ENCODE measurements at regions not wholly inside any gene's neighbourhood (a gene's known extent, or its start where the extent isn't known, plus 50 kb on each side); places are given as distances from the start of the nearest gene placed in this dataset.

GRCh38 chr1:79693441-79694114, 687.0 kb upstream of the ADGRL4 start:
- H3K4me3 Mint-ChIP-seq (ENCODE audit: low read depth), result no peak overlapping the region
- peaks cover 27% of the 10 kb centered on the region for H3K4me1 Mint-ChIP-seq (ENCODE audit: low read depth)
- no peak overlapping the region for H3K27ac Mint-ChIP-seq
- no peaks in the 10 kb centered on the region for H3K36me3 Mint-ChIP-seq (ENCODE audit: insufficient read depth)
- peaks cover 4% of the 10 kb centered on the region for H3K9me3 Mint-ChIP-seq (ENCODE audit: low read depth)
- no peak for TF ChIP-seq CTCF (IDR thresholded peaks at IDR 0.05; ENCODE audit: unreplicated experiment)
- no peak for DNase-seq (ENCODE audit: low spot score, unreplicated experiment)
- H3K27me3 Mint-ChIP-seq, result no peaks in the 10 kb centered on the region

- H3K4me3 Mint-ChIP-seq (ENCODE audit: low read depth), result no peak overlapping the region
Measured at GRCh38 chr1:79692519-79692918, 686.0 kb upstream of the ADGRL4 start.

GRCh38 chr1:79688932-79689331, 682.4 kb upstream of the ADGRL4 start:
- Mint-ChIP-seq H3K9me3 (ENCODE audit: low read depth) (peaks cover 8% of the 10 kb centered on the region), H3K27ac (no peak overlapping the region), H3K36me3 (ENCODE audit: insufficient read depth) (no peaks in the 10 kb centered on the region), H3K4me3 (ENCODE audit: low read depth) (no peak overlapping the region), H3K27me3 (no peaks in the 10 kb centered on the region), H3K4me1 (ENCODE audit: low read depth) (peaks cover 12% of the 10 kb centered on the region)
- DNase-seq (ENCODE audit: low spot score, unreplicated experiment), result no peak
- no peak for TF ChIP-seq CTCF (IDR thresholded peaks at IDR 0.05; ENCODE audit: unreplicated experiment)

More at GRCh38 chr1:79692519-79692918, 686.0 kb upstream of the ADGRL4 start:
- Mint-ChIP-seq H3K27ac (no peak overlapping the region), H3K27me3 (no peaks in the 10 kb centered on the region), H3K36me3 (ENCODE audit: insufficient read depth) (no peaks in the 10 kb centered on the region), H3K4me1 (ENCODE audit: low read depth) (peaks cover 27% of the 10 kb centered on the region), H3K9me3 (ENCODE audit: low read depth) (peaks cover 4% of the 10 kb centered on the region)
- no peak for TF ChIP-seq CTCF (IDR thresholded peaks at IDR 0.05; ENCODE audit: unreplicated experiment)
- no peak for DNase-seq (ENCODE audit: low spot score, unreplicated experiment)

GRCh38 chr1:79683420-79683819, 676.9 kb upstream of the ADGRL4 start:
- H3K27ac Mint-ChIP-seq, result no peak overlapping the region
- H3K36me3 Mint-ChIP-seq (ENCODE audit: insufficient read depth), result peaks cover 2% of the 10 kb centered on the region
- H3K27me3 Mint-ChIP-seq, result no peaks in the 10 kb centered on the region
- no peak for DNase-seq (ENCODE audit: low spot score, unreplicated experiment)
- peaks cover 27% of the 10 kb centered on the region for H3K9me3 Mint-ChIP-seq (ENCODE audit: low read depth)
- H3K4me1 Mint-ChIP-seq (ENCODE audit: low read depth), result no peaks in the 10 kb centered on the region
- TF ChIP-seq CTCF (IDR thresholded peaks at IDR 0.05; ENCODE audit: unreplicated experiment), result no peak
- H3K4me3 Mint-ChIP-seq (ENCODE audit: low read depth), result no peak overlapping the region

- no peak for DNase-seq (ENCODE audit: low spot score, unreplicated experiment)
- TF ChIP-seq CTCF (IDR thresholded peaks at IDR 0.05; ENCODE audit: unreplicated experiment), result no peak
- Mint-ChIP-seq H3K4me1 (ENCODE audit: low read depth) (no peaks in the 10 kb centered on the region), H3K36me3 (ENCODE audit: insufficient read depth) (peaks cover 2% of the 10 kb centered on the region), H3K4me3 (ENCODE audit: low read depth) (no peak overlapping the region), H3K9me3 (ENCODE audit: low read depth) (peaks cover 31% of the 10 kb centered on the region), H3K27ac (no peak overlapping the region), H3K27me3 (no peaks in the 10 kb centered on the region)
Measured at GRCh38 chr1:79682478-79682877, 675.9 kb upstream of the ADGRL4 start.
